ENCODE measurements at regions not wholly inside any gene's neighbourhood (a gene's known extent, or its start where the extent isn't known, plus 50 kb on each side); places are given as distances from the start of the nearest gene placed in this dataset.

DNA sequence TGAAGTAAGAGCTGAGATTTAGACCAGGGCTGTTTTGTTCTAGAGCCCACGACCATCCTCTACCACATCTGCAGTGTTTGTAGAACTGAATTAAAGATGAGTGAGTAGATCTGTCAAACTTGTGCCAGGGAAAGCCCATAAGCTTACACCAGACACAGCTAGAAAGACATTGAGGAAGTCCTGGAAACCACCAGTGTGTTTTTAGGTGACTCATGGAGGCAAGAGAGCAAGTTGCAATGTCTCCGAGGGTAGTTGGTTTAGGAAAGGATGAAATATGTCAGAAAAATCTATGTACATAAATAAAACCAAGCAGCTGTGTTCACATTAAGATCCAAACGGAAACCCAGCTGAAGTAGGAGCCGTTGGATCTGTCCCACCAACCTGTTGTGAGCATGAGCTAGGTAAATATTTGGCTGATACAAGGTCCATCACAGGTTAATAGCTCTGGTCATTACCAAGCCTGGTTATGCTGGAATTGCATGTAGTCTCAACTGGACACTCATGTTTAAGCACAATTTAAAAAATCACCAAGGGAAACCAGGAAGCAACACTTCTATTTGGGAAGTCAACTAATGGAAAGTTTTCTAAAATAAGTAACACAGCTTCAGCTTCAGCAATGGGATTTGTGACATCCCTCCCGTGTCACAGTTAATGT is 49.9 kb upstream of the PLEKHG3 start (continued):
- TF ChIP-seq NR1H2 (CRISPR knock-in tag; IDR thresholded peaks at IDR 0.05; ENCODE audit: borderline replicate concordance, low read depth) (no peak), ZNF292 (CRISPR knock-in tag; IDR thresholded peaks at IDR 0.05; ENCODE audit: borderline replicate concordance, low read depth) (0 out of 2 replicates have a peak, but pooled peaks have one; percentile 55), FOXO1 (CRISPR knock-in tag; IDR thresholded peaks at IDR 0.05) (0 out of 2 replicates have a peak, but pooled peaks have one; percentile 12), ZNF850 (CRISPR knock-in tag; conservative IDR thresholded peaks at IDR 0.05) (no peak), NAIF1 (CRISPR knock-in tag; IDR thresholded peaks at IDR 0.05; ENCODE audit: borderline replicate concordance) (no peak), EHMT2 (IDR thresholded peaks at IDR 0.05; ENCODE audit: borderline replicate concordance, low read depth, low read length) (no peak), NFKBIZ (CRISPR knock-in tag; IDR thresholded peaks at IDR 0.05) (no peak), HES4 (CRISPR knock-in tag; IDR thresholded peaks at IDR 0.05; ENCODE audit: borderline replicate concordance) (no peak), NFAT5 (CRISPR knock-in tag; IDR thresholded peaks at IDR 0.05) (no peak), MIXL1 (CRISPR knock-in tag; IDR thresholded peaks at IDR 0.05) (peak; percentile 70)
- TF ChIP-seq, protein P1, sequence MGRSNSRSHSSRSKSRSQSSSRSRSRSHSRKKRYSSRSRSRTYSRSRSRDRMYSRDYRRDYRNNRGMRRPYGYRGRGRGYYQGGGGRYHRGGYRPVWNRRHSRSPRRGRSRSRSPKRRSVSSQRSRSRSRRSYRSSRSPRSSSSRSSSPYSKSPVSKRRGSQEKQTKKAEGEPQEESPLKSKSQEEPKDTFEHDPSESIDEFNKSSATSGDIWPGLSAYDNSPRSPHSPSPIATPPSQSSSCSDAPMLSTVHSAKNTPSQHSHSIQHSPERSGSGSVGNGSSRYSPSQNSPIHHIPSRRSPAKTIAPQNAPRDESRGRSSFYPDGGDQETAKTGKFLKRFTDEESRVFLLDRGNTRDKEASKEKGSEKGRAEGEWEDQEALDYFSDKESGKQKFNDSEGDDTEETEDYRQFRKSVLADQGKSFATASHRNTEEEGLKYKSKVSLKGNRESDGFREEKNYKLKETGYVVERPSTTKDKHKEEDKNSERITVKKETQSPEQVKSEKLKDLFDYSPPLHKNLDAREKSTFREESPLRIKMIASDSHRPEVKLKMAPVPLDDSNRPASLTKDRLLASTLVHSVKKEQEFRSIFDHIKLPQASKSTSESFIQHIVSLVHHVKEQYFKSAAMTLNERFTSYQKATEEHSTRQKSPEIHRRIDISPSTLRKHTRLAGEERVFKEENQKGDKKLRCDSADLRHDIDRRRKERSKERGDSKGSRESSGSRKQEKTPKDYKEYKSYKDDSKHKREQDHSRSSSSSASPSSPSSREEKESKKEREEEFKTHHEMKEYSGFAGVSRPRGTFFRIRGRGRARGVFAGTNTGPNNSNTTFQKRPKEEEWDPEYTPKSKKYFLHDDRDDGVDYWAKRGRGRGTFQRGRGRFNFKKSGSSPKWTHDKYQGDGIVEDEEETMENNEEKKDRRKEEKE (IDR thresholded peaks at IDR 0.05) = no peak
- TF ChIP-seq, protein P2, sequence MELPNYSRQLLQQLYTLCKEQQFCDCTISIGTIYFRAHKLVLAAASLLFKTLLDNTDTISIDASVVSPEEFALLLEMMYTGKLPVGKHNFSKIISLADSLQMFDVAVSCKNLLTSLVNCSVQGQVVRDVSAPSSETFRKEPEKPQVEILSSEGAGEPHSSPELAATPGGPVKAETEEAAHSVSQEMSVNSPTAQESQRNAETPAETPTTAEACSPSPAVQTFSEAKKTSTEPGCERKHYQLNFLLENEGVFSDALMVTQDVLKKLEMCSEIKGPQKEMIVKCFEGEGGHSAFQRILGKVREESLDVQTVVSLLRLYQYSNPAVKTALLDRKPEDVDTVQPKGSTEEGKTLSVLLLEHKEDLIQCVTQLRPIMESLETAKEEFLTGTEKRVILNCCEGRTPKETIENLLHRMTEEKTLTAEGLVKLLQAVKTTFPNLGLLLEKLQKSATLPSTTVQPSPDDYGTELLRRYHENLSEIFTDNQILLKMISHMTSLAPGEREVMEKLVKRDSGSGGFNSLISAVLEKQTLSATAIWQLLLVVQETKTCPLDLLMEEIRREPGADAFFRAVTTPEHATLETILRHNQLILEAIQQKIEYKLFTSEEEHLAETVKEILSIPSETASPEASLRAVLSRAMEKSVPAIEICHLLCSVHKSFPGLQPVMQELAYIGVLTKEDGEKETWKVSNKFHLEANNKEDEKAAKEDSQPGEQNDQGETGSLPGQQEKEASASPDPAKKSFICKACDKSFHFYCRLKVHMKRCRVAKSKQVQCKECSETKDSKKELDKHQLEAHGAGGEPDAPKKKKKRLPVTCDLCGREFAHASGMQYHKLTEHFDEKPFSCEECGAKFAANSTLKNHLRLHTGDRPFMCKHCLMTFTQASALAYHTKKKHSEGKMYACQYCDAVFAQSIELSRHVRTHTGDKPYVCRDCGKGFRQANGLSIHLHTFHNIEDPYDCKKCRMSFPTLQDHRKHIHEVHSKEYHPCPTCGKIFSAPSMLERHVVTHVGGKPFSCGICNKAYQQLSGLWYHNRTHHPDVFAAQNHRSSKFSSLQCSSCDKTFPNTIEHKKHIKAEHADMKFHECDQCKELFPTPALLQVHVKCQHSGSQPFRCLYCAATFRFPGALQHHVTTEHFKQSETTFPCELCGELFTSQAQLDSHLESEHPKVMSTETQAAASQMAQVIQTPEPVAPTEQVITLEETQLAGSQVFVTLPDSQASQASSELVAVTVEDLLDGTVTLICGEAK (IDR thresholded peaks at IDR 0.05) = no peak
- TF ChIP-seq, protein P2 (CRISPR knock-in tag; IDR thresholded peaks at IDR 0.05) = no peak
